ENCODE measurements at regions not wholly inside any gene's neighbourhood (a gene's known extent, or its start where the extent isn't known, plus 50 kb on each side); places are given as distances from the start of the nearest gene placed in this dataset.

DNA sequence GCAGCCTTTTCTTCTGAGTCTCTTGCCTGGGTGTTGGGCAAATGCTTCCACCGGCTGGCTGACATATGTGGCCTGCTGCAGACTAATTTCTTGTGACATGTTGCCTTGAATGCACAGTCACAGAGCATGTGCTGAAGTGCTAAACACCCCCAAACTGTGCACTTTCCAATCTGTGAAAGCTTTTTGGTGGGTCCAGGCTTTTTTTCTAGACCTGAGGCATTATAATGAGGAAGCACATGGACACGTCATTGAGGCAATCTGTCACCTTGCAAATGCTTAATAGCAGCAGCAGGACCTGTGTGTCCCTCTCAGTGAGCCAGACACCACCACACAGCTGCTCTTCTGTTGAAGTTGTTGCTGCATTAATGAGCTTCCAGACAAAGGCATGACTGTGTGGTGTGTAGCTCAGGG is 274.7 kb downstream of the ELAVL2 start:
- TF ChIP-seq, protein P1, sequence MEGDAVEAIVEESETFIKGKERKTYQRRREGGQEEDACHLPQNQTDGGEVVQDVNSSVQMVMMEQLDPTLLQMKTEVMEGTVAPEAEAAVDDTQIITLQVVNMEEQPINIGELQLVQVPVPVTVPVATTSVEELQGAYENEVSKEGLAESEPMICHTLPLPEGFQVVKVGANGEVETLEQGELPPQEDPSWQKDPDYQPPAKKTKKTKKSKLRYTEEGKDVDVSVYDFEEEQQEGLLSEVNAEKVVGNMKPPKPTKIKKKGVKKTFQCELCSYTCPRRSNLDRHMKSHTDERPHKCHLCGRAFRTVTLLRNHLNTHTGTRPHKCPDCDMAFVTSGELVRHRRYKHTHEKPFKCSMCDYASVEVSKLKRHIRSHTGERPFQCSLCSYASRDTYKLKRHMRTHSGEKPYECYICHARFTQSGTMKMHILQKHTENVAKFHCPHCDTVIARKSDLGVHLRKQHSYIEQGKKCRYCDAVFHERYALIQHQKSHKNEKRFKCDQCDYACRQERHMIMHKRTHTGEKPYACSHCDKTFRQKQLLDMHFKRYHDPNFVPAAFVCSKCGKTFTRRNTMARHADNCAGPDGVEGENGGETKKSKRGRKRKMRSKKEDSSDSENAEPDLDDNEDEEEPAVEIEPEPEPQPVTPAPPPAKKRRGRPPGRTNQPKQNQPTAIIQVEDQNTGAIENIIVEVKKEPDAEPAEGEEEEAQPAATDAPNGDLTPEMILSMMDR (conservative IDR thresholded peaks at IDR 0.05; ENCODE audit: low read length) = no peak
- no peak for TF ChIP-seq EZH2phosphoT487 (IDR thresholded peaks at IDR 0.05; ENCODE audit: borderline replicate concordance, low read depth, low read length)

Data from OCI-LY7 (cell line).